ENCODE measurements at regions not wholly inside any gene's neighbourhood (a gene's known extent, or its start where the extent isn't known, plus 50 kb on each side); places are given as distances from the start of the nearest gene placed in this dataset.

DNA sequence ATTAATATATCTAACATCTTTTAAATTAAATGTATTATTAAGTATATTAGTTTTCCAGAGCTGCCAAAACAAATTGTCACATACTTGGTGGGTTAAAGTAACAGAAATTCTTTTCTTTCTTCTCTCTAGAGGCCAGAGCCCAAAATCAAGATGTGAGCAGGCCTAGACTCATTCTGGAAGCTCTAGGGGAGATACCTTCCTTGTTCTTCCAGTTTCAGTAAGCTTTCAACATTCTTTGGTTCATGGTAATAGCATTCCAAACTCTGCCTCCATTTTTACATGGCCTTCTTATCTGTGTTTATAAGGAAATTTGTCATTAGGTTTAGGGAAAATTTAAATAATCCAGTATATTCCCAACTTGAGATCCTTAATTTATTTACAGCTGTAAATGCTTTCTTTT lies 1054.6 kb upstream of the GBE1 start:
- TF ChIP-seq EZH2phosphoT487 (conservative IDR thresholded peaks at IDR 0.05; ENCODE audit: low read length) (no peak), CTCF (IDR thresholded peaks at IDR 0.05; ENCODE audit: insufficient read depth, low read length, poor library complexity, severe bottlenecking) (no peak)

Measured in SU-DHL-6 (cell line).